ENCODE measurements at regions not wholly inside any gene's neighbourhood (a gene's known extent, or its start where the extent isn't known, plus 50 kb on each side); places are given as distances from the start of the nearest gene placed in this dataset.

GRCh38 chr11:92302770-92303169 lies 78.2 kb downstream of the FAT3 start:
- TF ChIP-seq CTCF (IDR thresholded peaks at IDR 0.05) (no peak), EP300 (IDR thresholded peaks at IDR 0.05) (no peak), POLR2AphosphoS5 (IDR thresholded peaks at IDR 0.05) (no peak), POLR2A (IDR thresholded peaks at IDR 0.05) (no peak)

Measured in upper lobe of left lung (tissue), 4 donors.